ENCODE measurements at regions not wholly inside any gene's neighbourhood (a gene's known extent, or its start where the extent isn't known, plus 50 kb on each side); places are given as distances from the start of the nearest gene placed in this dataset.

DNA sequence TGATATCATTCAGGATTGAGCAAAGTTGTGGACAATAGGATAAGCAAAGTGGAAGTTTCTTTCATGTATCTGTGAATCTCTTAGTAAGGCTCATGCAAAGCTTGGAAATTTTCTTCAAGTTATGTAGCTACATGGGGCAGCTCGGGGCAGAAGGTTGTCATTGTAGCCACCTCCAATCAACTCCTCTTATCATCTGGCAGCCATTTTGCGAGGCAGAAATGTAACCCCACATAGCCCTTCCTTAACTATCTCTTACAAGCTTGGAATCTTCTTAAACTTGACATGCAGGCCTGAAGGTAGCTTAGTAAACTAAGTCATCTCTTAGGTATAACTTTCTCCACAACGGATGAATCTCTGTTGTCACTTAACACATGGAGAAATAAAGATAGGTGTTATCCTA lies 392.8 kb downstream of the AASDHPPT start:
- no peak for TF ChIP-seq POLR2A (IDR thresholded peaks at IDR 0.05)
- TF ChIP-seq, protein P1, sequence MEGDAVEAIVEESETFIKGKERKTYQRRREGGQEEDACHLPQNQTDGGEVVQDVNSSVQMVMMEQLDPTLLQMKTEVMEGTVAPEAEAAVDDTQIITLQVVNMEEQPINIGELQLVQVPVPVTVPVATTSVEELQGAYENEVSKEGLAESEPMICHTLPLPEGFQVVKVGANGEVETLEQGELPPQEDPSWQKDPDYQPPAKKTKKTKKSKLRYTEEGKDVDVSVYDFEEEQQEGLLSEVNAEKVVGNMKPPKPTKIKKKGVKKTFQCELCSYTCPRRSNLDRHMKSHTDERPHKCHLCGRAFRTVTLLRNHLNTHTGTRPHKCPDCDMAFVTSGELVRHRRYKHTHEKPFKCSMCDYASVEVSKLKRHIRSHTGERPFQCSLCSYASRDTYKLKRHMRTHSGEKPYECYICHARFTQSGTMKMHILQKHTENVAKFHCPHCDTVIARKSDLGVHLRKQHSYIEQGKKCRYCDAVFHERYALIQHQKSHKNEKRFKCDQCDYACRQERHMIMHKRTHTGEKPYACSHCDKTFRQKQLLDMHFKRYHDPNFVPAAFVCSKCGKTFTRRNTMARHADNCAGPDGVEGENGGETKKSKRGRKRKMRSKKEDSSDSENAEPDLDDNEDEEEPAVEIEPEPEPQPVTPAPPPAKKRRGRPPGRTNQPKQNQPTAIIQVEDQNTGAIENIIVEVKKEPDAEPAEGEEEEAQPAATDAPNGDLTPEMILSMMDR (IDR thresholded peaks at IDR 0.05), result no peak

Measured in adrenal gland (tissue), 5 donors.